H1 (cell line): ENCODE measurements at regions not wholly inside any gene's neighbourhood (a gene's known extent, or its start where the extent isn't known, plus 50 kb on each side); places are given as distances from the start of the nearest gene placed in this dataset.

ENCODE experiments used
- CTCF ChIA-PET: fragments of 300-600 bp; sonication (Branson Sonifier 250); formaldehyde crosslinking; loops from one replicate; lab custom pipeline; 2021; ENCODE audit not compliant: partially characterized antibody; lab: Charles Lee
- POLR2A ChIA-PET: fragments of 300-600 bp; sonication (Branson Sonifier 250); formaldehyde crosslinking; loops from one replicate; lab custom pipeline; 2021; ENCODE audit warnings: inconsistent platforms; ENCODE audit not compliant: partially characterized antibody; lab: Charles Lee
- DNase-seq, 2 experiments: peaks; one replicate each; pipeline versions ENCODE4 v3.0.0 to v3.0.0-alpha.2; 2010 to 2022; ENCODE audit warnings: low spot score in 2 of 2, low read depth in 1 of 2, mixed read lengths in 1 of 2
- FAIRE-seq: peaks from 2 replicates; lab custom pipeline; 2011; peaks lifted over from hg19 to GRCh38; lab: Jason Lieb, UNC
- H2AFZ ChIP-seq: 2 replicates; pipeline ENCODE4 v1.8.1; 2012; ENCODE audit warnings: low read length, inconsistent platforms
- H2AK5ac ChIP-seq: 2 replicates; pipeline ENCODE4 v1.6.1; 2013; ENCODE audit warnings: low read depth, low read length
- H2BK120ac ChIP-seq: replicated peaks from 2 replicates; pipeline ENCODE3; 2013; ENCODE audit warnings: low read depth, low read length, inconsistent platforms
- H2BK12ac ChIP-seq: 2 replicates; pipeline ENCODE4 v1.6.1; 2013; ENCODE audit warnings: low read depth, low read length
- H2BK15ac ChIP-seq: 2 replicates; pipeline ENCODE4 v1.6.1; 2013; ENCODE audit warnings: low read length
- H2BK20ac ChIP-seq: 2 replicates; pipeline ENCODE4 v1.6.1; 2013; ENCODE audit warnings: low read length
- H2BK5ac ChIP-seq: 2 replicates; pipeline ENCODE4 v1.6.1; 2013; ENCODE audit warnings: low read depth, low read length
- H3K14ac ChIP-seq: 2 replicates; pipeline ENCODE4 v1.6.1; 2013; ENCODE audit warnings: inconsistent platforms; ENCODE audit not compliant: insufficient read length
- H3K18ac ChIP-seq: 2 replicates; pipeline ENCODE4 v1.6.1; 2013; ENCODE audit warnings: low read length; ENCODE audit errors: extremely low read depth
- H3K23ac ChIP-seq: 2 replicates; pipeline ENCODE4 v1.6.1; 2013; ENCODE audit warnings: inconsistent platforms; ENCODE audit not compliant: insufficient read length
- H3K23me2 ChIP-seq: 2 replicates; pipeline ENCODE4 v1.6.1; 2013; ENCODE audit warnings: low read depth, low read length
- H3K27ac ChIP-seq: 2 replicates; pipeline ENCODE4 v1.6.1; 2011; ENCODE audit warnings: low read depth, low read length, inconsistent platforms
- H3K27me3 ChIP-seq, 4 experiments: replicated peaks in 1 of 4; 1 replicate in 1 of 4; 2 replicates in 3 of 4; pipeline versions ENCODE4 v1.6.1 to v1.8.1; 2011 to 2013; ENCODE audit warnings: low read length in 3 of 4, mild to moderate bottlenecking in 3 of 4, inconsistent platforms in 2 of 4, mixed read lengths in 2 of 4, moderate library complexity in 1 of 4; ENCODE audit not compliant: control insufficient read depth in 3 of 4, insufficient read depth in 3 of 4; ENCODE audit errors: extremely low read depth in 1 of 4
- H3K36me3 ChIP-seq, 4 experiments: 2 replicates each; pipeline versions ENCODE4 v1.6.1 to v1.8.1; 2011 to 2013; ENCODE audit warnings: mild to moderate bottlenecking in 4 of 4, low read length in 3 of 4, moderate library complexity in 2 of 4, control low read depth in 1 of 4, inconsistent platforms in 1 of 4; ENCODE audit not compliant: insufficient read depth in 4 of 4, control insufficient read depth in 2 of 4
- H3K4ac ChIP-seq: replicated peaks from 2 replicates; pipeline ENCODE3; 2013; ENCODE audit warnings: low read length, low read depth, mixed read lengths, inconsistent platforms; ENCODE audit not compliant: insufficient read length
- H3K4me1 ChIP-seq, 4 experiments: replicated peaks in 1 of 4; 1 replicate in 1 of 4; 2 replicates in 3 of 4; pipeline versions ENCODE4 v1.6.1 to v1.8.1; 2011 to 2013; ENCODE audit warnings: low read length in 3 of 4, inconsistent platforms in 2 of 4, mixed read lengths in 1 of 4; ENCODE audit not compliant: insufficient read depth in 4 of 4, control insufficient read depth in 3 of 4
- H3K4me2 ChIP-seq, 2 experiments: 2 replicates each; pipeline versions ENCODE4 v1.6.1 to v1.8.1; 2011 to 2013; ENCODE audit warnings: low read depth in 2 of 2, low read length in 2 of 2, control low read depth in 1 of 2, inconsistent platforms in 1 of 2, mild to moderate bottlenecking in 1 of 2; ENCODE audit not compliant: insufficient read depth in 1 of 2
- H3K4me3 ChIP-seq, 4 experiments: fragments of 200-600, 300-600 bp in 1 of 4; sonication (generic), shearing (Covaris generic), sonication (Bioruptor Twin) in 1 of 4; 2 replicates each; pipeline versions ENCODE4 v1.5.1 to v1.8.1; 2011 to 2016; ENCODE audit warnings: low read length in 4 of 4, low read depth in 3 of 4, control low read depth in 2 of 4, inconsistent platforms in 2 of 4, mild to moderate bottlenecking in 2 of 4, mixed read lengths in 1 of 4, moderate library complexity in 1 of 4; ENCODE audit not compliant: insufficient read depth in 2 of 4; ENCODE audit errors: extremely low read depth in 1 of 4
- H3K56ac ChIP-seq: replicated peaks from 2 replicates; pipeline ENCODE3; 2013; ENCODE audit warnings: low read depth, mild to moderate bottlenecking, mixed read lengths, low read length, inconsistent platforms; ENCODE audit not compliant: insufficient read length
- H3K79me1 ChIP-seq: 2 replicates; pipeline ENCODE4 v1.6.1; 2013; ENCODE audit warnings: low read depth, low read length, control low read depth
- H3K79me2 ChIP-seq, 2 experiments: 2 replicates each; pipeline versions ENCODE4 v1.6.1 to v1.8.1; 2012 to 2013; ENCODE audit warnings: low read length in 2 of 2, mild to moderate bottlenecking in 2 of 2, inconsistent platforms in 1 of 2; ENCODE audit not compliant: insufficient read depth in 2 of 2, control insufficient read depth in 1 of 2
- H3K9ac ChIP-seq, 4 experiments: replicated peaks in 1 of 4; 1 replicate in 1 of 4; 2 replicates in 3 of 4; pipeline versions ENCODE4 v1.6.1 to v1.8.1; 2011 to 2013; ENCODE audit warnings: low read depth in 3 of 4, low read length in 3 of 4, control low read depth in 2 of 4, mild to moderate bottlenecking in 2 of 4, moderate library complexity in 2 of 4, inconsistent platforms in 1 of 4; ENCODE audit errors: extremely low read depth in 1 of 4
- H3K9me3 ChIP-seq, 2 experiments: 2 replicates each; pipeline versions ENCODE4 v1.6.1 to v1.8.1; 2012 to 2013; ENCODE audit warnings: mild to moderate bottlenecking in 2 of 2, moderate library complexity in 2 of 2, control low read depth in 1 of 2, inconsistent platforms in 1 of 2, low read depth in 1 of 2, low read length in 1 of 2, mixed read lengths in 1 of 2; ENCODE audit not compliant: insufficient read depth in 2 of 2
- H4K20me1 ChIP-seq, 2 experiments: replicated peaks in 1 of 2; 2 replicates each; pipeline versions ENCODE3 to v1.8.1; 2011 to 2013; ENCODE audit warnings: inconsistent platforms in 2 of 2, low read length in 2 of 2, mild to moderate bottlenecking in 1 of 2; ENCODE audit not compliant: insufficient read depth in 2 of 2, control insufficient read depth in 1 of 2
- H4K5ac ChIP-seq: 2 replicates; pipeline ENCODE4 v1.6.1; 2013; ENCODE audit warnings: low read length, low read depth, mixed read lengths, inconsistent platforms; ENCODE audit not compliant: insufficient read length
- H4K8ac ChIP-seq: 2 replicates; pipeline ENCODE4 v1.8.0; 2013; ENCODE audit warnings: mild to moderate bottlenecking, moderate library complexity, low read length, inconsistent platforms; ENCODE audit not compliant: insufficient read depth; ENCODE audit errors: extremely low read depth
- H4K91ac ChIP-seq: replicated peaks from 2 replicates; pipeline ENCODE3; 2013; ENCODE audit warnings: low read length, mixed read lengths, inconsistent platforms; ENCODE audit not compliant: insufficient read length
- CTCF ChIP-seq, 3 experiments: IDR thresholded peaks; 1 replicate in 2 of 3; 2 replicates in 1 of 3; pipeline versions ENCODE4 v1.5.1 to v1.6.1; 2011; ENCODE audit warnings: low read length in 3 of 3, mild to moderate bottlenecking in 3 of 3, inconsistent platforms in 2 of 3, low read depth in 1 of 3, moderate library complexity in 1 of 3; ENCODE audit not compliant: insufficient read depth in 1 of 3; ENCODE audit errors: control extremely low read depth in 1 of 3
- E2F6 ChIP-seq: IDR thresholded peaks from 2 replicates; pipeline ENCODE4 v1.6.1; 2012; ENCODE audit warnings: inconsistent platforms
- FOSL1 ChIP-seq: IDR thresholded peaks from 2 replicates; pipeline ENCODE4 v1.6.1; 2011; ENCODE audit warnings: mild to moderate bottlenecking, low read depth, low read length, moderate library complexity; ENCODE audit not compliant: insufficient read depth
- GTF2F1 ChIP-seq: IDR thresholded peaks from 2 replicates; pipeline ENCODE4 v1.6.1; 2012; ENCODE audit warnings: low read depth, low read length, improper control_type of control experiment, borderline replicate concordance
- JUND ChIP-seq: IDR thresholded peaks from 2 replicates; pipeline ENCODE4 v1.6.1; 2011; ENCODE audit warnings: mild to moderate bottlenecking, improper control_type of control experiment, low read length
- MAFK ChIP-seq: IDR thresholded peaks from 2 replicates; pipeline ENCODE4 v1.6.1; 2012; ENCODE audit warnings: low read depth, mild to moderate bottlenecking, improper control_type of control experiment, low read length
- RAD21 ChIP-seq, 2 experiments: IDR thresholded peaks in 1 of 2; conservative IDR thresholded peaks in 1 of 2; 2 replicates each; pipeline ENCODE4 v1.6.1; 2011; ENCODE audit warnings: low read depth in 2 of 2, low read length in 2 of 2, improper control_type of control experiment in 1 of 2, inconsistent platforms in 1 of 2, mild to moderate bottlenecking in 1 of 2, moderate library complexity in 1 of 2
- SP2 ChIP-seq: IDR thresholded peaks from 2 replicates; pipeline ENCODE4 v1.6.1; 2012; ENCODE audit warnings: mild to moderate bottlenecking, low read length, inconsistent platforms
- TBP ChIP-seq: IDR thresholded peaks from 2 replicates; pipeline ENCODE4 v1.6.1; 2011; ENCODE audit warnings: low read depth, low read length, improper control_type of control experiment
- TCF12 ChIP-seq: IDR thresholded peaks from 2 replicates; pipeline ENCODE4 v1.6.1; 2011; ENCODE audit warnings: low read depth, mild to moderate bottlenecking, low read length
- ZNF274 ChIP-seq: IDR thresholded peaks from 2 replicates; pipeline ENCODE4 v1.7.0; 2012; ENCODE audit warnings: low read length, borderline replicate concordance; ENCODE audit errors: extremely low read depth
- WGBS, 2 experiments: shearing (Covaris generic) in 1 of 2; methylation state at CpG; one replicate each; pipeline versions ENCODE4 v1.1.6 to v1.1.7; 2013 to 2015; ENCODE audit warnings: low lambda C conversion rate in 2 of 2, mixed read lengths in 2 of 2, inconsistent platforms in 1 of 2, low coverage in 1 of 2, missing lambda C conversion rate in 1 of 2; ENCODE audit not compliant: insufficient replicate concordance in 2 of 2, insufficient coverage in 1 of 2, insufficient read length in 1 of 2; ENCODE audit errors: extremely low coverage in 1 of 2, missing lambda C conversion rate in 1 of 2; 5-methylcytosine and 5-hydroxymethylcytosine counted together

GRCh38 chr18:25726298-25726697, 364.1 kb downstream of the SS18 start:
- Histone ChIP-seq H3K79me1 (no peaks in the 10 kb centered on the region), H3K23ac (no peak overlapping the region), H4K8ac (no peak overlapping the region), H2AFZ (no peak overlapping the region), H2BK20ac (no peak overlapping the region), H3K27ac (no peak overlapping the region), H3K4me2 (no peak overlapping the region), H3K56ac (no peak overlapping the region), H3K79me2 (no peaks in the 10 kb centered on the region), H3K9ac (no peak overlapping the region), H4K5ac (no peak overlapping the region), H3K4ac (no peak overlapping the region), H3K36me3 (no peaks in the 10 kb centered on the region; a peak in 1 of 8 replicates), H4K91ac (no peak overlapping the region), H2BK15ac (no peak overlapping the region), H3K23me2 (no peaks in the 10 kb centered on the region), H2BK120ac (no peak overlapping the region), H2BK5ac (no peak overlapping the region), H4K20me1 (no peaks in the 10 kb centered on the region), H3K9me3 (no peaks in the 10 kb centered on the region), H3K14ac (no peak overlapping the region), H3K4me3 (no peak overlapping the region), H2BK12ac (no peak overlapping the region), H2AK5ac (no peak overlapping the region), H3K4me1 (no peaks in the 10 kb centered on the region; a peak in 2 of 7 replicates), H3K27me3 (no peaks in the 10 kb centered on the region), H3K18ac (no peak overlapping the region)
- DNase-seq: no peak
- CTCF ChIA-PET: interaction anchor here (0.8 to 1.5 kb wide), 2 partner anchors 17 to 22 kb away, joined by 3 to 6 read pairs; no protein-coding TSS in a partner anchor
- POLR2A ChIA-PET: no interaction called here
- 90% methylated on average over 11 of the region's 11 CpGs; no CpG with 5 or more reads in 1 of the 2 experiments for WGBS, 2 experiments
- no peak for FAIRE-seq
- TF ChIP-seq E2F6 (no peak), MAFK (no peak), CTCF (IDR thresholded peaks at IDR 0.05; ENCODE audit: control extremely low read depth in 1 of 3, insufficient read depth in 1 of 3, low read depth in 1 of 3, low read length in 3 of 3) (no peak), JUND (no peak), TCF12 (no peak), ZNF274 (no peak), TBP (no peak), GTF2F1 (no peak), SP2 (no peak), RAD21 (IDR thresholded peaks at IDR 0.05 in 1 of 2, conservative IDR thresholded peaks at IDR 0.05 in 1 of 2; ENCODE audit: low read depth in 2 of 2, low read length in 2 of 2) (0 out of 4 replicates have a peak, but pooled peaks of 1 of the 2 experiments have one; percentile 3), FOSL1 (no peak)
